Fibroblast of lung (primary cell): ENCODE measurements at regions not wholly inside any gene's neighbourhood (a gene's known extent, or its start where the extent isn't known, plus 50 kb on each side); places are given as distances from the start of the nearest gene placed in this dataset.

Source experiments
- CTCF ChIP-seq, 2 donors: IDR thresholded peaks in 1 of 2; conservative IDR thresholded peaks in 1 of 2; 1 replicate in 1 of 2; 2 replicates in 1 of 2; pipeline ENCODE4 v1.5.1; 2011 to 2012; ENCODE audit warnings: low read length in 2 of 2, control low read depth in 1 of 2, inconsistent platforms in 1 of 2, low read depth in 1 of 2, mild to moderate bottlenecking in 1 of 2
- EZH2 ChIP-seq: IDR thresholded peaks from 2 replicates; pipeline ENCODE4 v1.5.1; 2012; ENCODE audit warnings: low read length, control low read depth, mild to moderate bottlenecking; ENCODE audit errors: missing control alignments

- no peak for TF ChIP-seq CTCF (conservative IDR thresholded peaks at IDR 0.05 in 1 of 2, IDR thresholded peaks at IDR 0.05 in 1 of 2; ENCODE audit: low read depth in 1 of 2, low read length in 2 of 2)
- TF ChIP-seq EZH2 = no peak
Measured at GRCh38 chr5:148910686-148911361, 84.4 kb downstream of the ADRB2 start.
